Iris pigment epithelial cell (primary cell): ENCODE measurements at regions not wholly inside any gene's neighbourhood (a gene's known extent, or its start where the extent isn't known, plus 50 kb on each side); places are given as distances from the start of the nearest gene placed in this dataset.
A peak's percentile ranks its signal among the peaks of the same experiment; 100 is the strongest.
"Not testable (repeated sequence)": the region's sequence is repeated elsewhere in the genome, so short reads cannot be mapped to it uniquely, and the experiment has no call there.

Source experiments
- DNase-seq: peaks from one replicate; pipeline ENCODE4 v3.0.0-alpha.2; 2011; ENCODE audit warnings: low read depth

DNA sequence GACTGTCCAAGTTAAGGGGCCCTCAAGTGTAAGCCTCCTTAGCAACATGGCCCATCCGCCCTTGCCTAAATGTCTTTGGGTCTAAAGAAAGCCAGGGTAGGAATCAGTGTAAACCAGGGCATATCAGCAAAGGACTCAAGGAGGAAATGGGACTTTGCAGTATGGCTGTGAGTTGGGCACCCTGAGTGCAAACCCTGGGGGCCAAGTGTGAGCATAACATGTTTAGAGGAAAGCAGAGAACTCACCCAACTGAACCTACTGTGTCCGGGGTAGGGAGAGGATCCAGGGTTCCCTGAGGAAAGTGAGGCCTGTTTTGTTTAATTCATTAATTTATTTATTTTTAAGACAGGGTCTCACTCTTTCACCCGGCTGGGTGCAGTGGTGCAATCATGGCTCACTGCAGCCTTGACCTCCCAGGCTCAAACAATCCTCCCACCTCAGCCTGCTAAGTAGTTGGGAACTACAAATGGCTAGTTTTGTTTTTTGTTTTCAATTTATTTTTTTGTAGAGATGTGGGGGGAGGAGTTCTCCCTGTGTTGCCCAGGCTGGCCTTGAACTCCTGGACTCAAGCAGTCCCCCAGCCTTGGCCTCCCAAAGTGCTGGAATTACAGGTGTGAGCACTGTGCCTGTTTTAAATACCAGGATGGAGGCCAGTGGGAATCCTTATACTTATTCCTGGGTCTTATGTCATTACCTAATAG is 51.0 kb upstream of the ACTR3 start:
- DNase-seq = no peak

DNA sequence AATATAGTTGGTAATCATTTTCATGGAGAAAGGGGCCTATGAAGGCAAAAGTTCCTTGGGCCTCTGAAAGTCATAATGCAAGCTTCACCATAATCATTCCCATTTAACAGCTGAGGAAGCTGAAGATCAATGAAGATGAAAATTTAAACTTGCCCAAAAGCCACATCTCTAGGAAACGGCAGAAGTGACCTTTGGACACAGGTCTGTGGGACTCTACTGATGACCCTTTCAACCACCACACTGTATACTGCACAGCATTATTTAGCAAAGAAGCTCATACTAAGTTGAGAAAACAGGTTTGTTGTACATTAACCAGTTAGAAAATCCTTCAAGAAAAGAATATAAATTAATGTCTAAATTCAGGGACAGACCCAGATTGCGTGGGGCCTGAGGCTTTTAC is 51.6 kb upstream of the ACTR3 start:
- no peak for DNase-seq

DNA sequence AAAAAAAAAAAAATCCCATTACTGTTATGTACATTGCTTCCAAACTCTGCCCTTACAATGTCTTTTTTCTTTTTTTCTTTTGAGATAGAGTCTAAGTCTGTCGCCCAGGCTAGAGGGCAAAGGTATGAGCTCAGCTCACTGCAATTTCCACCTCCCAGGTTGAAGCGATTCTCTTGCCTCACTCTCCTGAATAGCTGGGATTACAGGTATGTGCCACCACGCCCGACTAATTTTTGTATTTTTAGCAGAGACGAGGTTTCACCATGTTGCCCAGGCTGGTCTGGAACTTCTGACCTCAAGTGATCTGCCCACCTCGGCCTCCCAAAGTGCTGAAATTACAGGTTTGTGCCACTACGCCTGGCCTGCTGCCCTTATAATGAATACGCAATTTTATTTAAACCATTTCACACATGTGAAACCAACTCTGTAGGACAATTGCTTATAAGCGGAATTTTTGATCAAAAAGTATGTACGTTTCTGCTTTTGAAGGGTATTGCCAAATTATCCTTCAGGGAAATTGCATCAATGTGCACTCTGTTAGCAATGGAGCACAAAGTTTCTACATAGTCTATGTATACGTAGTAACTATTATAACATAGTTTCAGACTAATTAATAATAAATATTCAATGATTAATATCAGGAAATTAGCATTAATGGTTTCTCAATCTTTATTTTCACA is 55.7 kb upstream of the ACTR3 start:
- no peak for DNase-seq

DNA sequence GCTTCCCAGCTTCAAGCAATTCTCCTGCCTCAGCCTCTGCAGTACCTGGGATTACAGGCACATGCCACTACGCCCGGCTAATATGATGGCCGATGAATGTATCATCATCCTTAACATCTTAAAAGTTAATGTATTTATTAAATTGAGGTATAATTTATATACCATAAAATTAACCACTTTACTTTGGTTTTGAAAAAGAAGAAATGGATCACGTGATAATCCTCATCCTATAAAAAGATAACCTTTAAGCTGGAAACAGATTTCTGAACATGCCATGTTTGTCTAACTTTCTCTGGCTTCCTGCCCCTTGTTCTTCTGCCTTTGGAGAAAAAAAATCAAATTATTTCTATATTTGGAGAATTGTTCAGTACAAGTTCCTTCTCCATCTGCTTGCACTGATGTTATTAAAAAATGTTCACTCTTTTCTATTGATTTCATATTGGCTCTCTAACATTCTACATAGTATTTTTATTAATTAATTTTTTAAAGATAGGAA is 57.0 kb upstream of the ACTR3 start:
- DNase-seq = no peak

DNA sequence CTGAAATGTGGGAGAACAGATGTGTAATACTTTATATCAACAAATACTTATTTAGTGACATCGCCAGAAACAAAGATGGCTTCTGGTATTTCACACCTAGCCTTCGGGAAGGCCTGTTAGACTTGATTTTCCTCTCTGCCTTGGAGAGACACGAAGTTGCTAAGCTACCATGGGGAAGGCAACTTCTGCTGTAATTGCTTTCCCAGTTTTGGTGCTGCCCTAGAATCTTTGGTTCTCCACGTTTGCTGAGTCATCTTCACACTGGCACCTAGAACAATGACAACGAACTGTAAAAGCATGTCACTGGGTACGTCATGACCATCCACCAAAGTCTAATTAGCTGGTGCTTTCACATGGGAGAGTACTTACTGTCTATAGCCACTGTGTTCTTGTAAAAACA is 58.7 kb upstream of the ACTR3 start:
- DNase-seq = peak; percentile 15

DNA sequence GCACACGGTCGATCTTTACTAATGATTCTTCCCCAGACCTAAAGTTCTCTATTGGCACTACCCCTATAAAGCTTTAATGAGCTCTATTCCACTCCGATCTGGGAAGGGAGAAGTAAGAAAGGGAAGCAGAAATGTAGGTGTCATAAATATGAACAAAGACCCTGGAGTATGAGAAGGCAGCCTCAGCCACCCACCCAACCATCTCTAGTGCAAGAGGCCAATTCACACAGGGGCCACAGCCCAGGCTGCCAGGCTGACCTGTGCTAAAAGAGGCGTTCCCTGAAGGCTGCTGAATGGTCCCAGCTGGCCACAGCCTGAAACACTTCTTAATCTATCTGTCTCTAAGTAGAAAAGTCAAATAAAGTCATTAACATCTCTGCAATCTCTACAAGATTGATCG is 60.1 kb upstream of the ACTR3 start:
- DNase-seq = no peak

DNA sequence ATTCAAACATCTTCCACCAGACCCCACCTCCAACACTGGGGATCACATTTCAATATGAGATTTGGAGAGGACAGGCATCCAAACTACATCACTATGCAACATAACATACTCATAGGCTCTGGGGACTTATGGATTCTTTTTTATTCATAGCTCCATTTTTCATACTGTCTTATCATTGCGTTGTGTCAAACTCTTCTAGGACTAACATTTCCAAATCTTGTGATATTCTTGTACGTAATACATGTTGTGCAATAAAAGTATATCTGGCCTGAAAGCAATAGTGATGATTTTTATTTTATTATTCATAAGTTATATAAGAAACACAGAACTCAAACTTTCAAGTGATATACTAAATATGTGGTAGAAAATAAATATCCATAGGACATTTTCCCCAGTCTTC is 60.6 kb upstream of the ACTR3 start:
- no peak for DNase-seq

DNA sequence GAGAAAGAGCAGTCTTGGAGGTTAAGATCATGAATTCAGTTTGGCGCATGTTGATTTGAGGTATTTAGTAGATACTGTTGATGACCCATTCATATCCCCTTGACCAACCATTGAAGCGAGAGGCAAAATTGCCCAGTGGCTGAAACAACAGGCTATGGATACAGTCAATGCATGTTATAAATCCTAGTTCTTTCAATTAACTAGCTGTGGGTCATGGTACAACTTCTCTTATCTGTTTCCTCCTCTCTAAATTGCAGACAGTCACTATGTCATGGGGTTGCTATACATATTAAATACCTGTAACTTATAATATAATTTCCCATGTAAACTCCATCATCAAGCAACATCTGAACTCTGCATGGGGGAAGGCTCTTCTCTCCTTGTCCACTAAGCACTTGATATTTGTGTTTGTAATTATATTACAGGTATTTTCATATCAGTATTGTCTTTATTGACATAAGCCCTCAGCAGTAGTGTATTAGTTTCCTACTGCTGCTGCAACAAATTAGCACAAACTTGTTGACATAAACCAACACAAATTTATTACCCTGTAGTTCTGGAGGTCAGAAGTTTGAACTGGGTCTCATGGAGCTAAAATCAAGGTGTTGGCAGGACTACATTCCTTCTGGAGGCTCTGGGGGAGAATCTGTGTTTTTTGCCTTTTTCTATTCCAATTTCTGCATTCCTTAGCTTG is 61.7 kb upstream of the ACTR3 start:
- DNase-seq = no peak

DNA sequence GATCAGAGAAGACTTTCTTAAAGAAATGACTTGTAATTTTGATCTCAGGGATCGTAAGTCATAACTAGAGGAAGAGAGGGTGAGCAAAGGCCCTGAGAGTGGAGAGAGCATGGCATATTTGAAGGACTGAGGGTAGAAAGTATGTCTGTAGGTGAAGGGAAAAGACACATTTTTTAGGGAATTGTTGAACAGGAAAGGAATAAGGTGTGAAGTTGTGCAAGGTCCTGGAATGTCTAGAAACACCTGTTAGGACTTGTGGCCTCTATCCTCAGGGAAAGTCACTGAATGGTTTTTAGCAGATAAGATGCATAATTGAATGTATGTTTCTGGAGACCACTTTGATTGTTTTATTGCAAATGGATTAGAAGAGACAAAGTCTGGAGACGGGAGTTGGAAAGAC is 62.5 kb upstream of the ACTR3 start:
- DNase-seq = no peak

DNA sequence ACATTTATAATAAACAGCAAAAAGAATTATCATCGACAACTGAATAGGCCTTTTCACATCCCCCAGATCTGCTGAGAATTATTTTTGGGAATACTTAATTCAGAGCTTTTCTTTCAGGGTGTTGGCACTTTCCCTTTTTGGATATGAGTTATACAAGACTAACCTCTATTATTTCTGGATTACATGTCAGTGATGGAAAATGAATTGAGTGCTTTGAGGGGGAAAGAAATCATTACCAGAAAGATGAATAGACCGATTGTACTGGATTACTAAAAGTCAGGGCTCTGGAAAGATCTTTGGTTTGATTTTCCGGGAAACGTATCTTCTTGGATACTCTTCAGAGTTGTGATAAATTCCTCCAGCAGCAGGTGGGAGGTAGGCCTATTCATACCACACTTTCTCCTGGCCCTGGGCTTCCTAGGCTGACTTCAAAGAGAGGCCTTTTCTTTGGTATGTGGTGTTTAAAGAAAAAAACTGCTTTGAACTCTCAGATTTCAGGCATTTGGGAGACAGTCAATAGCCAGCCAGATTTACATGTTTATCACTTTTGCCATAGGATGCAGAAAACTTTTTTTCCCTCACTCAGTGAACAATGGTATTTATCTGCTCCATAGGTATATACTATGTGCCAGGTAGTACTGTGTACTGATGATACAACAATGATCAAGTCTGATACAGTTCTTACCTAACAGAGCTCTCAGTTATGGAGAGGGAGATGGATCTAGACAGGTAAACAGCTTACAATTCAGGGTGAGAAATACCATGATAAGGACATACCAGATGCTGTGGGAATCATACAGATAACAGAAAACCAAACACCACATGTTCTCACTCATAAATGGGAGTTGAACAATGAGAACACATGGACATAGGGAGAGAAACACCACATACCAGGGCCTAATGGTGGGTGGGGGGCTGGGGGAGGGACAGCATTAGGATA is 63.3 kb upstream of the ACTR3 start:
- DNase-seq = no peak

DNA sequence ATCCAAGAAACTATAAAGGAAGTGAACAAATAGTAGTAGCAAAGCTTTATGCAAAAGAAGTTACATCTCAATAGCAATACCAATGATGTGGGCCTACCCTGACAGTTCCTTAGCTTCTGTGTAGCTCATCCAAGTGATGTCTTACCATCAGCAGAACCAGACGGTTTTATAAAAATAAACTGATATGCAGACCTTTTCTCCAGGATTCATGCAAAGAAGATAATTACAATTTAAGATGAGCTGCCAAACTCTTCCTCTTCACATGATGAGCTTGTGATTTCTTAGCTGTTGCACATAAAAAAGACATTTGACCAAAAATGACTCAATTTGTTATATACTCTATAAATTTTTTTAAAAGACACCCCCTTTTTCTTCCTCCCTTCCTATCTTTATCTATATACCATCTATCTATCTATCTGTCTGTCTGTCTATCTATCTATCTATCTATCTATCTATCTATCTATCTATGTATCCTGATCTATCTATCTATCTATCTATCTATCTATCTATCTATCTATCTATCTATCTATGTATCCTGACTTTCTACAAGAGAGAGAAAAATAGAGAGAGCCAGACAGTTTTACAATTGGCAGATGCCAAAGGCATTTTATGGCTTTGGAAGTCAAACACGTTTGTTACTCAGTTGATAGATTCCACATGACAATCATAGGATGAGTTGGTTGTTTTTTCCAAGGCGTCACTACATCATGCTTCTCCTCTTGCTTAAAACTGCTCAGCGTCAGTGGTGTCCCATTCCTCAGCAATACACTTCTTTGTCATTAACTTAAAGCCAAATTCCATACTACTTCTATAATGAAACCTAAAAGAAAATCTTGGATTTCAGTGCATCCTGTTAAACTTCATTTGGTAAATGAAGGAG is 65.9 kb upstream of the ACTR3 start:
- no peak for DNase-seq

DNA sequence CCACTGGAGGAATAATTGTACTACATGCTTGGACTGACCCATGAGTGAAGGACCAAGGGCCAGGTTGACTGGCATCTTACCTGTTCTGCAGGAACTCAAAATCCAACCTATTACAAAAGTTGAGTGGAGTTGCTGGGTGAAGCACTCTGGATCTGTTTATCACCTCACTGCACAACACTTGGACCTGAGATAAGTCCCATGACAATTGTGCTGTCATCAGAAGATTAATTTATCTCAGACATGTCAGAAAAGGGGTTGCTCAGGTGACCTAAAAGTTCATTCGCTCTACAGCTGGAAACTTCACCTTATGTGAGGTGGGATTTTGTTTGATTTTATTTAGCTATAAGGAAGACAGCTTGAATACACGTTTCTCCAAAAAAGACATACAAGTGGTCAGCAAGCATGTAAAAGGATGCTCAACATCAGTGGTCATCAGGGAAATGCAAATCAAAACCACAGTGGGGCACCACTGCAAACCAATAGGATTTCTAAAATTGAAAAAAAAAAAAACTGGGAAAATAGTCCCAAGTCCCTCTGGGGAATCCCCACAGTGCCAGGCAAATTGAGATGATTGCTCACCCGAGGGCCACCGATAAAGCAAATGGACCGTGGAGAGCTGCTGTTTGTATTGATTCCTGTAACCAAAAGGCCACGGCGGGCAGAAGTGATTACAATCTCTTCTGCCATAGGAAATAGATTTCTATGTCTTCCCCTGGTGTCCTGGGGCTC is 65.8 kb upstream of the SLC35F5 start:
- no peak for DNase-seq

DNA sequence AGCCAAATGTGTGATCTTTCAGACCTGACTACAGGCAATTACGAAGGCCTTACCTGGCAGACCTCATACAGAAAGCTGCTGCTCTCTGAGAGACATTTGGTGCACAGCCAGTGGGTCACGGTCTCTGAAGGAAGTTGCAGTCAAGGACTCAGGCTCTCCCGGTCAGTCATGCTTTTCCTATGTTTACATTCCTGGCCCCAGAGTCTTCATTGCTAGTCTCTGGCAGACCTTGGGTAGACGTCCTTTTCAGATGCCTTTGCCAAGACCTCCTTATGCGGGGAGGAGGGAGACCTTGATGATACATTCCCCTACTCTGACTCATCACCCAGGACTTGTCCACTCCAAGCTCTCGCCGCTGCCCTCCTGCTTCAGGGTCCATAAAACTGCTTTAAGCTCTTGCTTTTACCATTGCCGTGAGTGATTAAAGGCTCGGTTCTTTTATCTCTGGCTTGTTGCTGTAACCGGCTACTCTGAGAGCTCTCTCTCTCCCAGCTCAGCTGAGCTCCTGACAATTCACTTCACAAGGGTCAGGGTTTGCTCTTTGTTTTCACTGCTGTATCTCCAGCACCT is 62.0 kb upstream of the SLC35F5 start:
- peak; percentile 99 for DNase-seq

DNA sequence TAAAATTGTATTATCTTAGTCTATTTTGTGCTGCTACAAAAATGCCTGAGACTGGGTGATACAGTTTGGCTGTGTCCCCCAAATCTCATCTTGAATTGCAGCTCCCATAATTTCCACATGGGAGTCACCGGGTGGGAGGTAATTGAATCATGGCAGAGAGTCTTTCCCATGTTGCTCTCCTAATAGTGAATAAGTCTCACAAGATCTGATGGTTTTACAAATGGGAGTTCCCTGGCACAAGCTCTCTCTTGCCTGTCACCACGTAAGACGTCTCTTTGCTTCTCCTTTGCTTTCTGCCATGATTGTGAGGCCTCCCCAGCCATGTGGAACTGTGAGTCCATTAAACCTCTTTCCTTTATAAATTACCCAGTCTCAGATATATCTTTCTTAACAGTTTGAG is 57.0 kb upstream of the SLC35F5 start:
- not testable (repeated sequence) for DNase-seq

DNA sequence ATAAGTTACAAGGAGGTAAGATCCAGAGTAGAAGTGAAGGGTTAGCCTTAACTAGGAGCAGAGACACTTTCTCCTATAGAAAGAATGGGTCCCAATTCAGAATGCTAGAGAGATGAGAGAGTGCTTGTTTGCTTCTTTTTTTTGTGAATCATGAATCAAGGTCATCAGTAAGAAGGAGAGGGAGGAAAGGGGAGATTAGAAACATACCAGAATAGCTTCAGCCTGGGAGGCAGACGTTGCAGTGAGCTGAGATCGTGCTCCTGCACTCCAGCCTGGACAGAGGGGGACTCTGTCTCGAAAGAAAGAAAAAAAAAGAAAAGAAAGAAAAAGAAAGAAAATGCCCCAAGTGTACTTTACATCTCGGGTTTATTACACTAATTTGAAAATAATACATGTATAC is 55.8 kb upstream of the SLC35F5 start:
- peak; percentile 53 for DNase-seq

DNA sequence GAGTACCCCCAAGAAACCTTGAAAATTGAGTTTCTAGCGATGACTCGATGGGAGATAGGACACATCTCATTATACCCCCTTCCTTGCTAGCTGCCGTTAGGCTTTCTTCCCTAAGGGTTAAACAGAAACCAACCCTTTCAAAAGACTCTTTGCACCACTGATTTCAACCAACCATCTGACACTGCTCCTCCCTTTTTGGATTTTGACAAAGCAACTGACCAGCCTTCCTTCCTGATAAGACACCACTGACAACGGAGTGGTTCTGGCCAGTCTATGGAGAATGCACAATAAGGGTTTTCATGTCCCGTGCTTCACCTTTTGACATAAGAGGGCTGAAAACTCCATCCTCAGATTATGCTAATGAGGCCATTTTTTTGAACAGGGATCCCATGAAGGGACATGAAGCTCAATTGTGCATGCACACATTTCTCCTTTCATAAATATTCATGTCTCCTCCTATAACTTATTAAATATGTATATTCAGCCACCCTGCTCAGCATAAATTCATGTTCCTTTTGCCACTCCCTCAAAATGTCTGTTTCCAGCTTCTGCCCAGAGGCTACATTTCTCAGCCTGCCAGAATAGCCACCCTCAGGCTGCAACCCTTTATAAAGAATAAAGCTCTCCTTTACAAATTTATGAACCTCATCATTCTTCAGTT is 52.8 kb upstream of the SLC35F5 start:
- DNase-seq = no peak

DNA sequence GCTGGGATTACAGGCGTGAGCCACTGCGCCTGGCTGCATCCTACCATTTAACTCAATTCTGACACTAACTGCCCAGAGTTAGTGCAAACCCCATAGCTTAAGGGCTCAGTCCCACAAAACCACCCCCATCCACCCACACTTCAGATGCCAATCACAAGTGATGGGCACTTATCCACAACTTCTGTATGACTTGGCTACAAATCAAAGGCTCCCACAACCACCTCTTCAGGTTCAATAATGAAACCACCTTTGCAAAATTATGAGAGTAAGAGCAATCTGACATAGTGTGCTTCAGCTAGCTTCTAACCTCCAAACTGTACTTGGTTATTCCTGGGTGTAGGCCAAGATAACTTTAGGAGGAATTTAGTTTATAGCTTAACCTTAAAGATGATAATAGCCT is 51.3 kb upstream of the SLC35F5 start:
- DNase-seq = no peak

DNA sequence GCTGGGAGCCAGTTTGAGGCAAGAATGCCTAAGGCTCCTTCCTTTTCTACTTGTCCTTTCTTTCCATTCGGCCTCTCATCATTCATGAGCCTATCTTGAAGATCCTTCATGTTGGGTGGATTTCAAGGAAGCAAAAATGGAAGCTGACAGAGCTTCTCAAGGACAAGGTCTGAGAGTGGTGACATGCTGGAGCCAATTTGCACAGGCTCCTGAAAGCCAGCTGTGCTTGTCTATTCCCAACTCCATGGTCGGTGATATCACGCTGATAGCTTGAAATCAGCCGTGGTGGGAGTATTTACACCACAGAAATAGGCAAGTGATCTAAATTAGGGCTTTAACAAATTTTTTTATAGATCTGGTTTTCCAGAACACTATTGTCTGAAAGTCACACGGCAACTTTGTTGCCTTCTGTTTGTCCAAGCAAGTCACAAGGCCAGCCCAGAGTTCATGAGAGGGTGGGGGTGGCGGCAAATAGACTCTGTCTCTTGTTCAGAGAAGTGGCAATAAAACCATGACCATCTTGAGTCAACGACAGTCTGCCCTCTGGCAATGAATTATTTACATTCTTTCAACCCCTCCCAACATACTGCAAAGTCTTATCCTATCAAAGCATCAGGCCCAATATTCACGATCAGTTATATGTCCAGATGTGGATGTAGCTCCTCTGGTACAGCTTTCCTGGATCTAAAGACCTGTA is 49.9 kb upstream of the SLC35F5 start:
- no peak for DNase-seq
